ENCODE measurements at regions not wholly inside any gene's neighbourhood (a gene's known extent, or its start where the extent isn't known, plus 50 kb on each side); places are given as distances from the start of the nearest gene placed in this dataset.

DNA sequence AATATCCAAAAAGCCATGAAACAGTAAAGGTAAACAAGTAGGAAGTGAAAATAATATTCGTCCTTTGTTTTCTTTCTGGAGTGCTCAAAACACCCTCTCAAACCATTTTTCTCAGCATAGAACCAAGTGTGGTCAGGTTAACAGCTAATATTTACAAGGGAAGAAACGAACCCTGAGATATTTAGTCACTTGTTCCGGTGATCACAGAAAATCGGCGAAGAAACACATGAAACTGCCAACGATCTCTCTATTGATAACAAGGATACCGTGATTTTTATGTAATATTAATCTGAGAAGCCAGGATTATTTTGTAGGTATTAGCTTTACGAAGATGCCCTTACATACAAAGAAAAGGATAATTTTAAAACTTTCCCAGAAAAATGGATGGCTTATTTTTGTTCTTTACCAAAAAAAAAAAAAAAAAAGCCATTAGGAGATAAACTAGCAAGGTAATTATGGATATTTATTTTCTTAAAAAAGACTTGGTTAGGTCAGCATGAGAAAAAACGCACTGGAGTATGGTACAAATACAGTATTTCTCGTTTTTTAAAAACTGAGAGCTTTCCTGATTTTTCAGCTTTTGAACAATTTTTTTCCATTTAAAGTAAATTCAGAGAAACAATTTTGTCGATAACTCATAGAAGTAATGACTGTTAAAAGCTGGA, 107.3 kb upstream of the HNRNPU start:
- ATAC-seq (ENCODE audit: insufficient number of reproducible peaks, low FRiP score, low read depth) (no peak), DNase-seq (ENCODE audit: low spot score) (no peak)
- Histone ChIP-seq H3K4me1 (ENCODE audit: control insufficient read depth in 1 of 2, low read depth in 2 of 2) (peaks cover 7 to 11% of the 10 kb centered on the region in 2 donors), H3K36me3 (no peaks in the 10 kb centered on the region), H3K4me3 (peak overlapping the region; percentile 81), H3K9me3 (no peaks in the 10 kb centered on the region), H3K27me3 (replicated peaks; ENCODE audit: insufficient read depth) (no peaks in the 10 kb centered on the region), H3K27ac (peak overlapping the region; percentile 98 to 99)
- TF ChIP-seq, protein P1, sequence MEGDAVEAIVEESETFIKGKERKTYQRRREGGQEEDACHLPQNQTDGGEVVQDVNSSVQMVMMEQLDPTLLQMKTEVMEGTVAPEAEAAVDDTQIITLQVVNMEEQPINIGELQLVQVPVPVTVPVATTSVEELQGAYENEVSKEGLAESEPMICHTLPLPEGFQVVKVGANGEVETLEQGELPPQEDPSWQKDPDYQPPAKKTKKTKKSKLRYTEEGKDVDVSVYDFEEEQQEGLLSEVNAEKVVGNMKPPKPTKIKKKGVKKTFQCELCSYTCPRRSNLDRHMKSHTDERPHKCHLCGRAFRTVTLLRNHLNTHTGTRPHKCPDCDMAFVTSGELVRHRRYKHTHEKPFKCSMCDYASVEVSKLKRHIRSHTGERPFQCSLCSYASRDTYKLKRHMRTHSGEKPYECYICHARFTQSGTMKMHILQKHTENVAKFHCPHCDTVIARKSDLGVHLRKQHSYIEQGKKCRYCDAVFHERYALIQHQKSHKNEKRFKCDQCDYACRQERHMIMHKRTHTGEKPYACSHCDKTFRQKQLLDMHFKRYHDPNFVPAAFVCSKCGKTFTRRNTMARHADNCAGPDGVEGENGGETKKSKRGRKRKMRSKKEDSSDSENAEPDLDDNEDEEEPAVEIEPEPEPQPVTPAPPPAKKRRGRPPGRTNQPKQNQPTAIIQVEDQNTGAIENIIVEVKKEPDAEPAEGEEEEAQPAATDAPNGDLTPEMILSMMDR (IDR thresholded peaks at IDR 0.05): no peak

DNA sequence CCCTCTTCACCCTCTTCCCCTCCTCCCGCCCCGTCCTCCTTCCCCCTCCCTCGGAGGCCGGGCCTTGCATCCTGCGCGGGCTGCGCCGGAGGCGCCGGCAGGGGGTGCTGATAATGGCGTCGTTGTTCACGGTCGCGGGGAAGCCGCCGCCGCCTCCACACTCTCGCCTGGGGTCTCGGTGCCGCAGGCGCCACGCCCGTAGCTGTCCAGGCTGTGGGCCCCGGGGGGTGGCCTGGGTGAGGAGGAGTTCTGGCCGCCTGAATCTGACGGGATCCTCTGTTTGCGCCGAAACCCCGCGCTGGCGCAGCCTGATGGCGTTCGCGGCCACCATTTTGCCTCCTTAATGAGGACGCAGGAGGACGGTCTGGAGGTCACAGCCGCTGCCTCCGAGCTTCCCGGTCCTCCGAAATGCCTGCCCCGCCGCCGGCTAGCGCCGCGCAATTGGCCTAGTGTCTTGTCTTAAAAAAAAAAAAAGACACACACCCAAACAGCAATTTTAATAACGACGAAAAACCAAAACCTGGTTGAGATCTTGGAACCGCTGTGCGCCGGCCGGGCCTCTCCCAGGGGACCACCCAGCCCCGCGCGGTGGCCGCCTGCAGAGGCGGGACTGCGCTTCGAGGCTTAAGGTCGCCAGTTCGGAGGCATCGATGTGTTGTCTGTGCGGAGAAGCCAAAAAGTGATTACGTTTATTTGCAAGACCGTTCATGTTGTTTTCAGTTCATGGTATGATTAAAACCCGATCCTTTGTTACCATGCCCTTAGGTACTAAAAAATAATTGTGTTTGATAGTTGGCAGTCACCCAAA, 106.6 kb upstream of the HNRNPU start:
- Histone ChIP-seq H3K27me3 (replicated peaks; ENCODE audit: insufficient read depth) (no peaks in the 10 kb centered on the region), H3K4me3 (peak overlapping the region; percentile 81), H3K4me1 (ENCODE audit: control insufficient read depth in 1 of 2, low read depth in 2 of 2) (peaks cover 7 to 11% of the 10 kb centered on the region in 2 donors), H3K36me3 (no peaks in the 10 kb centered on the region), H3K9me3 (no peaks in the 10 kb centered on the region), H3K27ac (peak overlapping the region; percentile 98 to 99)
- TF ChIP-seq, protein P1 (IDR thresholded peaks at IDR 0.05): peak; percentile 52
- ATAC-seq (ENCODE audit: insufficient number of reproducible peaks, low FRiP score, low read depth) (peak; percentile 94), DNase-seq (ENCODE audit: low spot score) (peak; percentile 83)

DNA sequence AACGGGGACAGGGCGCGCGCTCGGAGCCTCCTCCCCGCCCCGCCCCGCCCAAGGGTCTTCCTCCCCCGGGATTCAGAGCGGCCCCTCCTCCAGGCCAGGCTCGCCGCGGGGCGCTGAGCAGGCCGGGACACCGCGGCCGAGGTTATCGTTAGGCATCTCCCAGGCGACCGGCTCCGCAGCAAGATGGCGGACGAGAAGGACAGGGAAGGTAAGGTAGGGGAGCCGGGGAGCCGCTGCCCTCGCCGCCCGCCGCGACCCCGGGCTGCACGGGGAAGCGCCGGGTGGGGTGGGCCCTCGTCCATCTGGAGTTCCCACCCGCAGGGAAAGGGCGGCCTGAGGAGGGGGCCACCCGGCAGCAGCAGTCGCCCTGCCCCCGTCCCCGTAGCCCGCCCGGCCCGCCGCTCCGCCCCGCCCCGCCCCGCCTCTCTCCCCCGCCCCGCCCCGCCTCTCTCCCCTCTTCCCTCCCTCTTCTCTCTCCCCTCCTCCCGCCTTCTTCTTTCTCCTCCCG, 105.9 kb upstream of the HNRNPU start:
- ATAC-seq (ENCODE audit: insufficient number of reproducible peaks, low FRiP score, low read depth): peak; percentile 19
- Histone ChIP-seq H3K4me3 (peak overlapping the region; percentile 81), H3K4me1 (ENCODE audit: control insufficient read depth in 1 of 2, low read depth in 2 of 2) (peaks cover 7 to 18% of the 10 kb centered on the region in 2 donors), H3K36me3 (no peaks in the 10 kb centered on the region), H3K27ac (peak overlapping the region; percentile 98 to 99), H3K27me3 (replicated peaks; ENCODE audit: insufficient read depth) (no peaks in the 10 kb centered on the region), H3K9me3 (no peaks in the 10 kb centered on the region)
- TF ChIP-seq, protein P1 (IDR thresholded peaks at IDR 0.05): no peak
- DNase-seq (ENCODE audit: low spot score): peak; percentile 29

DNA sequence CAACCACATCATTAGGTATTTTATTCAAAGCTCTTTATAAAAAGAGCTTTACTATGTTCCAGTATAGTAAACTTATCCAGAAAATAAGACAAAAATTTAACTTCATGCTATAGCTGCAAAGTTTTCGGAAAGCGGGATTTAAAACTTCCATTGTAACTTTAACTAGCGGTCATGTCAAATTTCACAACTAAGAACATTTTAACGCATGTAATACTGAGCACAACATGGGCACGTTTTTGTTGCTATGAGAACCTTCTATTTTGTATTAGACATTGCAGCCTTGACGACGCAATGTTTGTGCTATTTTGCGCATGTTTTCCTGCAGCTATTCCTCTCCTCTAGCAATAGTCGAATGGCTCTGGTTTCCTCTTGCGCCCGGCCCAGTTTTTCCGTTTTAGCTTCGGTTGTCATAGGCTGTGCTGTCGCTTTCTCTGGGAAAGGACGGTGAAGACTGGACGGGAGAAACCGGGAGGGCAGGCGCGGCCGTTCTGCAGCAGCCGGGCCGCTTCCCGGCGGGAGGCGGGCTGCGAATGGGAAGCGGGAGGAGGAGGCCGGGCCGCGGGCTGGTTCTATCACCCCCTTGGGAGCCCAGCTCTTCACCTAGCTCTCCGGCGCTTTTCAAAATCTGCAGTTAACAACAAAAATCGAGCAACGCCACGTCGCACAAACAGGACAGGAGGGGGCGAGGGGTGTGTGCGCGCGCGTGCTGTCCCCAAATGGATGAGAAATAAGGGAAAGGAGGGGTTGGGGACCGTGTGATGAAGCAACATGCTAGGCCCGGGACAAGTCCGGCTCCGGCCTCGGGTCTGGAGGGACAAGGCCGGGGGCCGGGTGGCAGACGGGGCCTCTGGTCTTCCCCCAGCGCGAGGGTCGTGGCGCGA, 105.3 kb upstream of the HNRNPU start:
- H3K4me3 ChIP-seq: peak overlapping the region; percentile 81
- DNase-seq (ENCODE audit: low spot score) (peak; percentile 54), ATAC-seq (ENCODE audit: insufficient number of reproducible peaks, low FRiP score, low read depth) (peak; percentile 62)
- H3K27ac ChIP-seq: peak overlapping the region; percentile 98 to 99
- H3K4me1 ChIP-seq (ENCODE audit: control insufficient read depth in 1 of 2, low read depth in 2 of 2): peaks cover 13 to 25% of the 10 kb centered on the region in 2 donors
- no peaks in the 10 kb centered on the region for H3K27me3 ChIP-seq (replicated peaks; ENCODE audit: insufficient read depth)
- H3K9me3 ChIP-seq: no peaks in the 10 kb centered on the region
- H3K36me3 ChIP-seq: no peaks in the 10 kb centered on the region
- TF ChIP-seq, protein P1 (IDR thresholded peaks at IDR 0.05): no peak

Data from thoracic aorta (tissue), 2 donors.